ENCODE measurements at regions not wholly inside any gene's neighbourhood (a gene's known extent, or its start where the extent isn't known, plus 50 kb on each side); places are given as distances from the start of the nearest gene placed in this dataset.
"Not testable (repeated sequence)": the region's sequence is repeated elsewhere in the genome, so short reads cannot be mapped to it uniquely, and the experiment has no call there.

DNA sequence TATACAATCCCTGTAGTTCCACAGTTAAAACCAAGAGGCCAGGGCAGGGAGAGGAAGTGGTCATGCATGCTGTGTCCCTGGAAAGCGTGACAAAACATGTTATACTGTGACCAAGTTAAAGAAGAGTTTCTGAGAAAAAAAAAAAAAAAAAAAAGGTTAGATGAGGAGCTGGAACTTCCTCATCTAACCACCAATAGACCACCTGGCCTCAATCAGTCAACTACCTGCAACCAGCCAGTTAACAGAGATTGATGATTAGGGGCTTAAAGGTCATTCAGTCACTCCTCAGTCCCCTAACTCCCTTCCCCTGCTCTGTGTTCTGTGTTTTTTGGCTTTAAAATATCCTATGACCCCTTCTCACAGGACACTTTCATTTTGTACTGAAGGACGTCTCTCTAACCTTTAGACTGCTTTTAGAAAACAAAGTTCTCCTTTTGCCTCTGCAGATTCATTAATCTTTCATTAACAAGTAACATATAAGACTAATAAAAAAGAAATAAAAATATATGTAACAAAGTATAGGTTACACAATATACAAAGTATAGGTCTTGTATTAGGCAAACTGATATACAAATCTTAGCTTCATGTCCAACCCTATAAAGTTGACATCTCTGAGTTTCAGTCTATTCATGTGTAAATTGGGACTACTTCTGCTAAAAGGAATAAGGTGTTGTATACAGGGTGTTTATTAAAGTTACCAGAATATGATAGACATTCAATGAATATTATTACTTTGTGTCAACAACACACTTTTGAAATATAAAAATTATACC, 179.1 kb upstream of the NDST4 start:
- DNase-seq, result peak; percentile 2

DNA sequence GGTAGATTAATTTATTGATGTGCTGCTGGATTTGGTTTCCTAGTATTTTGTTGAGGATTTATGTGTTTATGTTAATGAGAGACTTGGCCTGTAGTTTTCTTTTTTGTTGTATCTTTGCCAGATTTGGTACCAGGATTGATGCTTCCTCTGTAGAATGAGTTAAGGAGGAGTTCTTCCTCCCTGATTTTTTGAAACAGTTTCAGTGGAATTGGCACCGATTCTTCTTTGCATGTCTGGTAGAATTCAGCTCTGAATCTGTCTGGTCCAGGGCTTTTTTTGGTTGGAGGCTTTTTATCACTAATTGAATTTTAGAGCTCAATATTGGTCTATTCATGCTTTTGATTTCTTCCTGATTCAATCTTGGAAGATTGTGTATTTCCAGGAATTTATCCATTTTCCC, 174.0 kb upstream of the NDST4 start:
- DNase-seq, result no peak

DNA sequence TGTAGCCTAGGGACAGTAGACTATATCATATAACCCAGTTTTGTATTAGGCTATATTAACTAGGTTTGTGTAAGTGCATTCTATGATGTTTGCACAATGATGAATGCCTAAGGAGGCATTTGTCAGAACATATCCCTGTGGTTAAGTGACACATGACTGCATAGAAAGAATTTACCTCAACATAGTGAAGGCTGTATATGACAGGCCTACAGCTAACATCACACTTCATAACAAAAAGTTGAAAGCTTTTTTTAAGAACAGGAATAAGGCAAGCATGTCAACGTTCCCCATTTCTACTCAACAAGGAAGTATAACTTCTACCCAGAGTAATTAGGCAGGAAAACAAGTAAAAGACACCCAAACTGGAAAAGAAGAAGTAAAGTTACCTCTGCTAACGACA, 165.9 kb upstream of the NDST4 start:
- no peak for DNase-seq

DNA sequence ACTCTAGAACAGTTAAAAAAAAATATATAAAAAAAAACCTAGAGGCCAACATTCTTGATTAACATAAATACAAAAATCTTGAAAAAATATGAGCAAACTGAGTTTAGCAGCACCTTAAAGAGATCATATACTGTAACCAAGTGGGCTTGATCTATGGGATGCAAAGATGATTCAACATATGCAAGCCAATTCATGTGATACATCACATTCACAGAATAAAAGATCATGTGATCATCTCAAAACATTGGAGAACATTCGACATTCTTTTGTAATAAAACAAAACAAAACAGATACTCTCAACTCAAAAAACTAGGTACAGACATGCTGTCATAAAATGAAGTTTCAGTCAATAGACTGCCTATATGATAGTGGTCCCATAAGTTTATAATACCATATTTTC, 165.4 kb upstream of the NDST4 start:
- DNase-seq, result no peak

DNA sequence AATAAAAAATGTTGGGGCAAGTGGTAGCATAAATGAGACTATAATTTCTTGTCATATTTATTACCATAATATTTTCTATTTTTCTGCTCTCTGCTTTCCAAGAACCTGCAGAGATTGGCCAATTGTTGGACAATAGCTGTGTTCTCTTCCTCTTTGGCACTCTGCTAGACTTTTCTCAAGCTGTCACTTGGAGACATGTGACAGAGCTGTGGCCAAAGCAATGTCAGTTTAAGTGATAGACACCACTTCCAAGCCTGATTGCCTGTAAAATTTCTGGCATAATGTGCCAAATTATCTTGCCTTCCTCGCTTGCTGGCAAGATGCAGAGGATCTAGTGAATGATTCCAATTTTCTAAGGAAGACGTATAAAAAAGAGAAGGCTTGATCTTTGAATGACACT, 162.2 kb upstream of the NDST4 start:
- no peak for DNase-seq

DNA sequence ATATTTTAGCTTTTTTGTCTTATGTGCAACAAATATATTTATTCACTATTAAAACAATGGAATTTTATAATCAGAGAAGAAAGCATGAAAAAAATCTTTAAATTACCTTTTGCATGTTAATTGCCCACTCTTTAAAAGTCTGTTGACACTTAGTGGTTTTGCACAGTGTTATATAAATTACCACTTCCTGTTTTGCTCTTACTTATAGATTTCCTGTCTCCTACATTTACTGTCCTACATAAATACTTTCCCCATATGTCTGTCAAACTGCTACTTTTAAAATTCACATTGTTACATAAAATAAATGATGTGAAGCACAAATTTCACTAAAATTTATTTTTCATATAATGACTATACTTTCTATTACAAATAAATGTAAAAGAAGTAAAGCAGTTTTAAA, 161.1 kb upstream of the NDST4 start:
- DNase-seq, result no peak

DNA sequence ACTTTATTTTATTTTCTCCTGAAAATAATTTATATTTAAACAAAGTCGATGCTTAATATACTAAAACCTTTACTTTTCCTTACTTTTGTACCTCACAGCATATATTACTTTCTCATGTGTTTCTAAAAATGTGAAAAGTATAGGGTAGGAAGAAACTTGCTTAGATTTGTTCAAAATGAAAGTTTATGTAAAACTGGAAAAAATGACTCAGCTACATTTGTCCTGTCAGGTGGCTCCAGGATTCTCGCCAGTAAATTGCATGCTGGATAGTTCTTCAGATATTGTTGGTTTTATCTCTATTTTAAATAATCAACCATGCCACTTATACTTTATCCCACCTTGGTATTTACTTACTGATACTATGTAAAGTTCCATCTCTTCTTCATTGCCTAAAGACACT, 159.2 kb upstream of the NDST4 start:
- DNase-seq, result no peak

DNA sequence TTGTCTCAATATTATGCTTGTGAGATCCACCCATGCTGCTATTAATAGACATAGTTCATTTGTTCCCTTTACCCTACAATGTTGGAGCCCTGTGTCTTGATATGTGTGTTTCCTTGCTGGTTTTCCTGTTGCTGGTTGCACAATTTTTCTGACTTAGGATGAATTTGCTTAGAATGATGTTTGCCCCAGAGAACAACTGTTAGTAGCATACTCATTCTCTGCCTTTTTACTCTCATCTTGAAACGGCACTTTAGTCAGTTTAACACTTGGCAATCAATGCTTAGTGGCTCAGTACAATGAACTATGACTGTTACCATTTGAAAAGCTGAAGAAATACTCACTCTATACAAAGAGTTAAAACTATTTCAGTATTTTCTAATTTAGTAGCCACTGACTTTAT, 158.8 kb upstream of the NDST4 start:
- no peak for DNase-seq

DNA sequence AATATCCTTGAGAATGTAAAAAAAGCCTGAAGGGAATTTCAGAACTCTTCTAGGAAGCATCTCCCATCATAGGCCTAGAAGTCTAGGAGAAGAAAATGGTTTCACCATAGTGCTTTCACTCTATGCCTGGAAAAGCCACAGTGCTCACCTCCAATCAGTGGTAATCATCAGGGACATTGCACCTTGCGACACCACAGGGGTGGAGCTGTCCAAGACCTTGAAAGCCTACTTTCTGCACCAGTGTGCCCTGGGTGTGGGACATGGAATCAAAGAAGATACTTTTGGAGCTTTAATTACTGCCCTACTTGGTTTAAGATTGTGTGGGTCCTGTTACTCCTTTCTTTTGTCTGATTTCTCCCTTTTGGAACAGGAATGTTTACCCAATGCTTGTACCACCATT, 146.8 kb upstream of the NDST4 start:
- DNase-seq, result no peak

DNA sequence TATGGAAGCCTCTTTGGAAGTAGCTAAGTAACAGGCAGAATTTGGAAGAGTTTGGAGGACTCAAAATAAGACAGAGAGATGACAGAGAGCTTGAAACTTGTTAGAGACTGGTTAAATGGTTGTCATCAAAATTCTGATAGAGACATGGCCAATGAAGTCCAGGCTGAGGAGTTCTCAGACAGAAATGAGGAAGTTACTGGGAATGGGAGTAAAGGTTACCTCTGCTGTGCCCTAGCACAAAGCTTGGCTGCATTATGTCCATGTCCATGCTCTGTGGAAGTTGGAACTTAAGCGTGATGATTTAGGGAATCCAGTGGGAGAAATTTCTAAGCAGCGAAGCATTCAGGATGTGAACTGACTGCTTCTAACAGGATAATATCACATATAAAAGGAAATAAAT, 146.2 kb upstream of the NDST4 start:
- no peak for DNase-seq

DNA sequence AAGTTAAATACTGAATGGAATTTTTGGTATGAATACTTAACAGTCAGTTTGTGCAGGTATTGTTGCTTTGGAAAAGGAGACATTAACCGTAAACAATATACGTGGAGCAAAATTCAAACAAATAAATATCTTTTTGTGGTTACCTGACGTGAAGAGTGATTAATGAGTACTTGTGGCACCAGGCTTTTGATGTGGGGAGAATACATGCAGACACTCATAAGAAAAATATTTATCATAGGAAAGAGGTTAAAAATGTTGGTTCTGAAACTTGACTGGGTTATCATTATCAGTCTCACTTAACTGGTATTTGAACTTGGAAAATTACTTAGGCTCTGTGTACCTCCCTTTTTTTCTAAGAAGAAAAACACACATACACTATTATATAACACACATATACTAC, 136.4 kb upstream of the NDST4 start:
- no peak for DNase-seq

DNA sequence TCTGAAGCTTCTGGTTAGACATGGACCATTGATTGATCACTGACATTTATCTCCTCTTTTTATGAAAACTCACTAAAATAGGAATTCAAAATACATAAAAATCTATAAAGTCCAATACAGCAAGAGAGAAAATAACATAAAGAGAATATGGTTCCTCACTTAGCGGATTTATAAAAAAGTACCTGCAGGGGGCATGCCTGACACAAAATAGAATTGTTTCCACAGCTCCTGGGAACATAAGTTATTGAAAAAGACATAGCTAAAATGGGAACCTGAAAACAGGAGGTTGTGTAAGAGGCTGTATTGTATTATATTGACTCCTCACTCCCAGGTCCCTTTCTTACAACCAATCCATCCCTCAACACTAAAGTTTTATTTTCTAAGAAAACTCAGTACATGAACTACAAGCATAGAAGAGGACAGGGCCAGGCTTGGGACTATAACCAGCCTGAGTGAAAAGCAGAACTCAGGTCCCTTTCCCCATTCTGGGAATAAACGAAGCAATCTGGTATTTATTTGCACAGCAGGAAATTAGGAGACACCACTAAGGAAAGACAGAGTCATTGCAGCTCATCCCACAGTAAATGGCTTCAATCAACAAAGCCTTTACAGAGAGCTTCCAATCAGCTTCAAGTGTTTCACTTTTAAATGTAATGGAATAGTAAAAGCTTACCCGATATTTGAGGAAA, 121.1 kb upstream of the NDST4 start:
- peak; percentile 22 for DNase-seq

DNA sequence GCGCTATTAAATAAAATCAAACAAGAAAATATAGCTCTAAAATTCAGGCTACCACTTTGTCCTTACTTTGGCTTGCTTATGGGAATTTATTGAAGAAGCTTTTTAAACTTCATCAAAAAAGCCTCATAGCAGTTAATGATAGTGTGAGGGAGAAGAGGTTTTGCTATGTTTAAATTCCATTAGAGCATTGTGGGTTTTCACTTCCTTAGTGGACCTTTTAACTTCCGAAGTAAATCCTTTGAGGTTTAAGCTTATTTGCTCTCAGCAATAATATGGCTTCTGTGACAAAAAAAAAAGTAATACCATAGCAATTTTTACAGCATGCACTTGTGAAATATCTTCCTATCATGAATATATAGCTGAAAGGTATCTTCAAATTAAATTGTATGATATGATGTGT, 120.2 kb upstream of the NDST4 start:
- DNase-seq, result no peak

DNA sequence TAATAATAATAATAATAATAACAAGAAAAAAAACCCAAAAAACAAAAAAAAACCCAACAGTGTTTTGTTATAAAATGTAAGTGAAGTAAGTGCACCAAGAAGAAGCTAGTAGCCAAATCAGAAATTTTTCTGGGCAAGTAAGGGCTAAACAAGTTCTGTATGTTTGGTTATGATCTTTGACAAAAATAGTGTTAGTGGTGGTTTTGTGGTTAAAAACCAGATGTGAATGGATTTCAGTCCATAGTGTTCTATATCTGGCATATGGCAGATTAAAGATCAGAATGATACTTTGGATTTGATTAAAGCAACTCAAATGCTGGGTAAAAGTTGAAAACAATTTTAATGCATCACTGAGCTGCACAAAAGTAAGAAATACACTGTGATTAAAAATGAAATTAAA, 116.5 kb upstream of the NDST4 start:
- DNase-seq, result no peak

DNA sequence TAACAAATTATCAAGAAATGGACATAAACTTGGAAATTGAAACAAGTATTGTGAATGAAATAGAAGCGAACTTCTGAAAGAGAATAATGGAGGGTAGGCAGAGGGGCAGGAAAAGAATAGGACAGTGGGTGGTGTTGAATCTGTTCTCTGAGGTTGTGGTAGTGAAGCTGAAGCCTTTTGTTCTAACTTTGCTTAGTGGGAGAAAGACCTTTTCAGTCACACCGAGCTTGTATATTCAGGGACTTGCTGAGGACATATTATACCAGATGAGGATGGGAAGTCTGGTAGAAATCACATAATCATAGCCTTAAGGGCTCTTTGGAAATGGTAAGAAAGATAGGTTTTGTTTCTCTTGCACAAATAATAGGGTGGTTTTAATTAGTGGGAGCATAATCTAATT, 115.4 kb upstream of the NDST4 start:
- no peak for DNase-seq

DNA sequence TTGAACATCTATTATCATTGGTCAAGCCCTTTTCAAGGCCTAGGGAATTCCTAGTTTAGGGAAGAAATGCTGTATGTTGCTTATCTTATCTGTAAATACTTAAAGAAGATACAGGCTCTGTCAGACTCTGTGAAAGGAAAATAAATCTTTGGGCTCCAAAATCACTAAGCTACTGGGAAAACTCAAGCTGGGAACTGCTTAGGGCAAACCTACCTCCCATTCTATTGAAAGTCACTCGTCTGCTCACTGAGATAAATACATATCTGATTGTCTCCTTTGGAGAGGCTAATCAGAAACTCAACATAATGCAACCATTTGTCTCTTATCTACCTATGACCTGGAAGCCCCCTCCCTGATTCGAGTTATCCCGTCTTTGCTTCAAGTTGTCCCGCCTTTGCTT, 108.6 kb upstream of the NDST4 start:
- no peak for DNase-seq

DNA sequence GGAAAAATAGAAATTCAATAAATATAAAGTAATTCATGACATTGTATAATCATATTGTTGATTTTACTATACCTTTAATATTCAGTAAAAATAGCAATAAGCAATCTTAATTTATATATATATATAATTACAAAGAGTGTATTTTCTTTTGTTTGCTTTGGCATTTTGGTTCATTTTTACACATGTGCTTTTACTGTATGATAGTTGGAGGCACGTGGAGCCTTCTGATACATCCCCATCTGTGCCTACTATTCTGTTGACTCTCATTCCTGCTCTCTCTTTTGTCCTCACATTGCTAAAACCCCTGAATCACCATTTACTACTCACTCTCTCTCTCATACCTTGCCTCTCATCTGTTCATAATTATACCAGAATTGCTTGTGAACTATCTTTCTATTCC, 106.4 kb upstream of the NDST4 start:
- no peak for DNase-seq

DNA sequence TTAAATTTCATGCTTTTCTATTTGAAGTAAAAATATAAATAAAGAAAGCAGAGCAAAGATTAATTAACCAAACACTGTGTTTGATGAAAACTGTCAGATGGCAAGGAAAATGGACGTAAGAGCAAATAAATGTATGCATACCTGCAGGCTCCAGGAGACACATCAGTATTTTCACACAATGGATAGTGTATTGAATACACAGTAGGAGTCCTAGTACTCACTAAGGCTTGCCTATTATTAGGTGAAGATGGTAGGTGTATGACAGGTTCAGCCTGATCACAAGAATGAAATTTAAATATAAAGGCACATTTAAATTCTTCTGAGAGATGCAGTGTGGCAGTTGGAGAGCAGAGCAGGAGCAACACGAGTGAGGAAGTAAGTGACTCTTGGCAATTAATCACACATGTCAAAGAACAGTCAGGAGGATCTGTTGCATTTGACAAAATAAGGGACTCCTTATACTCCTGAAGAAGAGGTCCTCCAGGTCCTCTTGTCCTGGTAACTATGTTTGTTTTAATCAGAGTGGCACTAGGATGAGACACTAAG, 106.0 kb upstream of the NDST4 start:
- DNase-seq, result no peak

DNA sequence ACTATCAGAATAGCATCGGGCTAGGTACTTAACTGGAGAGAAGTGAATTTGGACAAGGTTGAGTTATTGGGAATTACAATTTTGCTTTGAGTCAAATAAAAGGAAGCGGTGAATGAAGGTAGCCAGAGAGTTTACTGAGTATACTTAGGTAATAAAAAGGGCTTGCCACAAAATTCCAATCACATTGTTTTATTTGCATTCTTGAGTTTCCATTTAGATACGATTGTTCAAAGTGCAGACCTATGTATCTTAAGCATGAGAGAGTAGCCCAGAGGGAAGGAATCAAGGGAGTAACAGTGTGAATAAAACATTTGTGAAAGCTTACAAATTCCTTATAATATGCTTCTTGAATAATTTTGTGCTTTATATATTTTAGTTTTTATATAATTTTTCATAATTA, 102.5 kb upstream of the NDST4 start:
- no peak for DNase-seq

DNA sequence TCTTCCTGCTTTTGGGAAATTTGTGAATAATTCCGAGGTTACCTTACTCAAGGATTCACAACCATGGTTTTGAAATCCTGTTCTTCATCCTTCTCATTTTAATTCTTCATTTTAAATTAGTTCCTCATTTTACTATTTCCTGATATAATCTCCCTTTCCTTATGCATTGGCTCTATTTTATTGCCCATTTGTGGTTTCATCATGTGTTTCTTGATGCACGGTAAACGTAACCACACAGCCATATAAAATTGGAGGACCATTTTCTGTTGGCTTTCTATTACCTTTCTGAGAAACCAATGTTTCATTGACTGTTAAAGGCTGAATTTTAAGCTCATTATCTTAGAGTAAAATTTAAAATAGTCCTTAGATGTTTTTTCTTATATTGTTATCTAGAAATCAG, 100.3 kb upstream of the NDST4 start:
- no peak for DNase-seq

DNA sequence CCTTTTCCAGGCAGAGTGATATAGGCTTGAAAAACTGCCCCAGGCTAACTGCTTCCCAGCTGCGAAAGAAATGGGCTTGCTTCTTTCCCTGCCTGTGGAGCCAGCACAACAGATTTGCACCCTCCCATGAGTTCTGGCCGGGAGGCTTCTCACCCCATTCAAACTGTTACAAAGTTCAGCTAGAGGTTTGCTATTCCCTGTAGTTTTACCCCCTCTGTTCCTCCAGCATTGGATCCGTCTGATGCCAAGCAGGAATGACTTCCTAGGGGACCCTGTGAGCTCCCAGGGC, 87.6 kb upstream of the NDST4 start:
- no peak for DNase-seq

DNA sequence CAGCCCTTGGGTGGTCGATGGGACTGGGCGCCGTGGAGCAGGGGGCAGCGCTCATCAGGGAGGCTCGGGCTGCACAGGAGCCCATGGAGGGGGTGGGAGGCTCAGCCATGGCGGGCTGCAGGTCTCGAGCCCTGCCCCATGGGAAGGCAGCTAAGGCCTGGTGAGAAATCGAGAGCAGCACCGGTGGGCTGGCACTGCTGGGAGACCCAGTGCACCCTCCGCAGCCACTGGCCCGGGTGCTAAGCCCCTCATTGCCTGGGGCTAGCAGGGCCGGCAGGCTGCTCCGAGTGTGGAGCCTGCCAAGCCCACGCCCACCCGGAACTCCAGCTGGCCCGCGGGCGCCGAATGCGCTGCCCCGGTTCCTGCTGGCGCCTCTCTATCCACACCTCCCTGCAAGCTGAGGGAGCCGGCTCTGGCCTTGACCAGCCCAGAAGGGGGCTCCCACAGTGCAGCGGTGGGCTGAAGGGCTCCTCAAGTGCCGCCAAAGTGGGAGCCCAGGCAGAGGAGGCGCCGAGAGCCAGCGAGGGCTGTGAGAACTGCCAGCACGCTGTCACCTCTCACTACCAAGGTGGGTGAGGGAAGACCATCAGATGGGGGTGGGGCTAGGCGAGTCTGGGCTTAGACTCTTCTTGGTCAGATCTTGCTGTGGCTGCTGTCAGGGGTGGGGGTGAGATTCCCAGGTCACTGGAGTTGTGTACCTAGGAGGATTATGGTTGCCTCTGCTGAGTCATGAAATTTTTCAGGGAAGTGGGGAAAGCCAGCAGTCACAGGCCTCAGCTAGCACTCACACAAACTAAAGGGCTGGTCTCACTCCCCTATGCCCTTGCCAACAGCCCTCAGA, 87.0 kb upstream of the NDST4 start:
- not testable (repeated sequence) for DNase-seq

DNA sequence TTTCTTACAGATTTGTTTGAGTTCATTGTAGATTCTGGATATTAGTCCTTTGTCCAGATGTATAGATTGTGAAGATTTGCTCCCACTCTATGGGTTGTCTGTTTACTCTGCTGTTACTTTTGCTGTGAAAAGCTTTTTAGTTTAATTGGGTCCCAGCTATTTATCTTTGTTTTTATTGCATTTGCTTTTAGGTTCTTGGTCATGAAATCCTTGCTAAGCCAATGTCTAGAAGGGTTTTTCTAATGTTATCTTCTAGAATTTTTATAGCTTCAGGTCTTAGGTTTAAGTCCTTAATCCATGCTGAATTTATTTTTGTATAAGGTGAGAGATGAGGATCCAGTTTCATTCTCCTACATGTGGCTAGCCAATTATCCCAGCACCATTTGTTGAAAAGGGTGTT, 81.2 kb upstream of the NDST4 start:
- DNase-seq, result not testable (repeated sequence)

DNA sequence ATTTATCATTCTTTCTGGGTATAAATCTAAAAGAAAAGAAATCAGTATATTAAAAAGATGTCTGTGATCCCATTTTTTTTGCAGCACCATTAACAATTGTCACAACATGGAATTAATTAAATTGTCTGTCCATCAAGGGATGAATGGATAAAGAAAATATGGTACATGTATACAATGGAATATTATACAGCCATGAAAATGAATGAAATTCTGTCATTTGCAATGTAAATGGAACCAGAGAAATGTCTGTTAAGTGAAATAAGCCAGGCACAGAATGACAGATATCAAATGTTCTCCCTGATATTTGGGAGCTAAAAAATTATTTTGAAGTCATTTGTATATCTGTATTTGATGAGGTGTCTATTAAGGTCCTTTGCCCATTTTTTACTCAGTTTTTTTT, 77.1 kb upstream of the NDST4 start:
- no peak for DNase-seq
